ENCODE measurements at regions not wholly inside any gene's neighbourhood (a gene's known extent, or its start where the extent isn't known, plus 50 kb on each side); places are given as distances from the start of the nearest gene placed in this dataset.

GRCh38 chr9:84499969-84500582 lies 159.5 kb upstream of the SLC28A3 start:
- TF ChIP-seq CTCF (IDR thresholded peaks at IDR 0.05; ENCODE audit: low read depth, low read length): no peak
- no peak for DNase-seq (ENCODE audit: extremely low read depth, low read depth)

GRCh38 chr9:84500826-84501225 lies 160.3 kb upstream of the SLC28A3 start:
- DNase-seq (ENCODE audit: extremely low read depth, low read depth): no peak
- no peak for TF ChIP-seq CTCF (IDR thresholded peaks at IDR 0.05; ENCODE audit: low read depth, low read length)

GRCh38 chr9:84501587-84501986 lies 161.0 kb upstream of the SLC28A3 start:
- DNase-seq (ENCODE audit: extremely low read depth, low read depth): no peak
- TF ChIP-seq CTCF (IDR thresholded peaks at IDR 0.05; ENCODE audit: low read depth, low read length): no peak

- TF ChIP-seq CTCF (IDR thresholded peaks at IDR 0.05; ENCODE audit: low read depth, low read length): no peak
- no peak for DNase-seq (ENCODE audit: extremely low read depth, low read depth)
These were observed 161.5 kb upstream of the SLC28A3 start for GRCh38 chr9:84502066-84502465.

- DNase-seq (ENCODE audit: extremely low read depth, low read depth): no peak
- no peak for TF ChIP-seq CTCF (IDR thresholded peaks at IDR 0.05; ENCODE audit: low read depth, low read length)
These were observed 163.8 kb upstream of the SLC28A3 start for GRCh38 chr9:84504360-84504759.

- no peak for DNase-seq (ENCODE audit: extremely low read depth, low read depth)
- TF ChIP-seq CTCF (IDR thresholded peaks at IDR 0.05; ENCODE audit: low read depth, low read length): no peak
These were observed 157.9 kb upstream of the NTRK2 start for GRCh38 chr9:84511651-84512050.

- TF ChIP-seq CTCF (IDR thresholded peaks at IDR 0.05; ENCODE audit: low read depth, low read length): no peak
- DNase-seq (ENCODE audit: extremely low read depth, low read depth): no peak
These were observed 157.0 kb upstream of the NTRK2 start for GRCh38 chr9:84512493-84512892.
